WTC11 (cell line): ENCODE measurements at regions not wholly inside any gene's neighbourhood (a gene's known extent, or its start where the extent isn't known, plus 50 kb on each side); places are given as distances from the start of the nearest gene placed in this dataset.

Source experiments
- ATAC-seq: fragments of 200-7000 bp; cut with Tn5 transposase; 2 replicates; pipeline ENCODE4 v1.10.0; 2021; ENCODE audit warnings: mild to moderate bottlenecking, moderate library complexity
- CTCF ChIA-PET: fragments of 300-600 bp; sonication (Branson Sonifier 250); formaldehyde crosslinking; loops from one replicate; lab custom pipeline; 2021; ENCODE audit warnings: antibody characterized with exemption; lab: Charles Lee
- POLR2A ChIA-PET: fragments of 350-600 bp; sonication (Branson Sonifier 250); formaldehyde crosslinking; loops from one replicate; lab custom pipeline; 2021; ENCODE audit warnings: antibody characterized with exemption; lab: Charles Lee
- DNase-seq: peaks from one replicate; pipeline ENCODE4 v3.0.0; 2021; ENCODE audit warnings: low spot score
- H3K27ac Mint-ChIP-seq: 2 replicates; pipeline ENCODE4 v1.8.0; 2021; ENCODE audit warnings: mixed read lengths
- H3K27me3 Mint-ChIP-seq: 2 replicates; pipeline ENCODE4 v1.8.0; 2021; ENCODE audit warnings: low read depth, mild to moderate bottlenecking, moderate library complexity, mixed read lengths
- H3K36me3 Mint-ChIP-seq: 2 replicates; pipeline ENCODE4 v1.8.0; 2021; ENCODE audit warnings: mixed read lengths
- H3K4me1 Mint-ChIP-seq: 2 replicates; pipeline ENCODE4 v1.8.0; 2022; ENCODE audit warnings: mixed read lengths
- H3K4me3 Mint-ChIP-seq: 2 replicates; pipeline ENCODE4 v1.8.0; 2021; ENCODE audit warnings: mild to moderate bottlenecking, moderate library complexity, mixed read lengths
- H3K9me3 Mint-ChIP-seq: 2 replicates; pipeline ENCODE4 v1.8.0; 2021; ENCODE audit warnings: mixed read lengths
- CTCF ChIP-seq: fragments of 200-600 bp; IDR thresholded peaks from 2 replicates; pipeline ENCODE4 v1.8.0; 2022; ENCODE audit warnings: antibody characterized with exemption
- ELF4 ChIP-seq: sonication (generic); formaldehyde crosslinking; IDR thresholded peaks from 2 replicates; pipeline ENCODE4 v1.8.1; 2022; ENCODE audit warnings: low read depth, mild to moderate bottlenecking, moderate library complexity, missing genetic modification reagents
- EMX1 ChIP-seq: fragments of 250-450 bp; sonication (Bioruptor Pico); IDR thresholded peaks from 2 replicates; pipeline ENCODE4 v1.8.0; 2021; ENCODE audit warnings: mild to moderate bottlenecking
- ETV6 ChIP-seq: sonication (generic); formaldehyde crosslinking; IDR thresholded peaks from 2 replicates; pipeline ENCODE4 v1.8.1; 2022; ENCODE audit warnings: mild to moderate bottlenecking, missing genetic modification reagents
- MXD4 ChIP-seq: fragments of 250-450 bp; sonication (Bioruptor Pico); IDR thresholded peaks from 2 replicates; pipeline ENCODE4 v1.8.0; 2021; ENCODE audit warnings: mild to moderate bottlenecking, moderate library complexity, borderline replicate concordance
- MYBL2 ChIP-seq: sonication (generic); formaldehyde crosslinking; IDR thresholded peaks from 2 replicates; pipeline ENCODE4 v1.8.1; 2023; ENCODE audit warnings: mild to moderate bottlenecking, moderate library complexity, missing genetic modification reagents
- NFE2L1 ChIP-seq: sonication (generic); formaldehyde crosslinking; IDR thresholded peaks from 2 replicates; pipeline ENCODE4 v1.8.1; 2023; ENCODE audit warnings: missing genetic modification reagents
- NFYB ChIP-seq: sonication (generic); formaldehyde crosslinking; conservative IDR thresholded peaks from 2 replicates; pipeline ENCODE4 v1.8.0; 2022; ENCODE audit warnings: low read depth, missing genetic modification reagents
- NR2C2 ChIP-seq: sonication (generic); formaldehyde crosslinking; IDR thresholded peaks from 2 replicates; pipeline ENCODE4 v1.8.0; 2022; ENCODE audit warnings: mild to moderate bottlenecking, missing genetic modification reagents
- RELA ChIP-seq: sonication (generic); formaldehyde crosslinking; IDR thresholded peaks from 2 replicates; pipeline ENCODE4 v1.8.1; 2022; ENCODE audit warnings: missing genetic modification reagents, mild to moderate bottlenecking, borderline replicate concordance
- RORB ChIP-seq: fragments of 250-450 bp; sonication (Bioruptor Pico); IDR thresholded peaks from 2 replicates; pipeline ENCODE4 v1.9.0; 2021; ENCODE audit warnings: mild to moderate bottlenecking
- SMAD3 ChIP-seq: sonication (generic); formaldehyde crosslinking; IDR thresholded peaks from 2 replicates; pipeline ENCODE4 v1.8.0; 2022; ENCODE audit warnings: missing genetic modification reagents, mild to moderate bottlenecking, borderline replicate concordance
- TEAD1 ChIP-seq: sonication (generic); formaldehyde crosslinking; IDR thresholded peaks from 2 replicates; pipeline ENCODE4 v1.8.0; 2022; ENCODE audit warnings: mild to moderate bottlenecking, missing genetic modification reagents
- TEAD4 ChIP-seq: sonication (generic); formaldehyde crosslinking; IDR thresholded peaks from 2 replicates; pipeline ENCODE4 v1.8.0; 2022; ENCODE audit warnings: mild to moderate bottlenecking, missing genetic modification reagents
- ZBTB21 ChIP-seq: sonication (generic); formaldehyde crosslinking; IDR thresholded peaks from 2 replicates; pipeline ENCODE4 v1.8.1; 2023; ENCODE audit warnings: mild to moderate bottlenecking, missing genetic modification reagents, borderline replicate concordance
- ZNF138 ChIP-seq: sonication (generic); formaldehyde crosslinking; conservative IDR thresholded peaks from 2 replicates; pipeline ENCODE4 v1.8.1; 2022; ENCODE audit warnings: mild to moderate bottlenecking, moderate library complexity, missing genetic modification reagents
- ZNF396 ChIP-seq: fragments of 250-450 bp; sonication (Bioruptor Pico); IDR thresholded peaks from 2 replicates; pipeline ENCODE4 v1.8.0; 2021; ENCODE audit warnings: mild to moderate bottlenecking, moderate library complexity, borderline replicate concordance
- ZNF416 ChIP-seq: fragments of 250-450 bp; sonication (Bioruptor Pico); IDR thresholded peaks from 2 replicates; pipeline ENCODE4 v1.9.0; 2021; ENCODE audit warnings: mild to moderate bottlenecking, inconsistent platforms
- ZNF671 ChIP-seq: fragments of 250-450 bp; sonication (Bioruptor Pico); IDR thresholded peaks from 2 replicates; pipeline ENCODE4 v1.8.0; 2021; ENCODE audit warnings: mild to moderate bottlenecking
- TF ChIP-seq, protein P1 (sequence below): fragments of 250-450 bp; sonication (Bioruptor Pico); conservative IDR thresholded peaks from 2 replicates; pipeline ENCODE4 v1.9.0; 2021; ENCODE audit warnings: mild to moderate bottlenecking
- TF ChIP-seq, protein P2 (sequence below): sonication (generic); formaldehyde crosslinking; IDR thresholded peaks from 2 replicates; pipeline ENCODE4 v1.8.0; 2023; ENCODE audit warnings: mild to moderate bottlenecking, missing genetic modification reagents
- TF ChIP-seq, protein P3 (sequence below): sonication (generic); formaldehyde crosslinking; IDR thresholded peaks from 2 replicates; pipeline ENCODE4 v1.8.1; 2022; ENCODE audit warnings: mild to moderate bottlenecking, moderate library complexity, missing genetic modification reagents
- TF ChIP-seq, protein P4 (sequence below): sonication (generic); formaldehyde crosslinking; IDR thresholded peaks from 2 replicates; pipeline ENCODE4 v1.8.1; 2023; ENCODE audit warnings: mild to moderate bottlenecking, missing genetic modification reagents, moderate library complexity
- TF ChIP-seq, protein P5 (sequence below): fragments of 250-450 bp; sonication (Bioruptor Pico); IDR thresholded peaks from 2 replicates; pipeline ENCODE4 v1.9.0; 2021; ENCODE audit warnings: moderate library complexity, mild to moderate bottlenecking, inconsistent platforms, borderline replicate concordance

- H3K27ac Mint-ChIP-seq = no peak overlapping the region
- TF ChIP-seq ETV6 (CRISPR knock-in tag) (no peak), ZNF396 (CRISPR knock-in tag) (no peak), CTCF (no peak), ZNF138 (CRISPR knock-in tag) (no peak), RELA (CRISPR knock-in tag) (no peak), ZBTB21 (CRISPR knock-in tag) (no peak), TEAD4 (no peak), MXD4 (CRISPR knock-in tag) (no peak), ZNF671 (no peak), NFE2L1 (CRISPR knock-in tag) (no peak)
- TF ChIP-seq, protein P1, sequence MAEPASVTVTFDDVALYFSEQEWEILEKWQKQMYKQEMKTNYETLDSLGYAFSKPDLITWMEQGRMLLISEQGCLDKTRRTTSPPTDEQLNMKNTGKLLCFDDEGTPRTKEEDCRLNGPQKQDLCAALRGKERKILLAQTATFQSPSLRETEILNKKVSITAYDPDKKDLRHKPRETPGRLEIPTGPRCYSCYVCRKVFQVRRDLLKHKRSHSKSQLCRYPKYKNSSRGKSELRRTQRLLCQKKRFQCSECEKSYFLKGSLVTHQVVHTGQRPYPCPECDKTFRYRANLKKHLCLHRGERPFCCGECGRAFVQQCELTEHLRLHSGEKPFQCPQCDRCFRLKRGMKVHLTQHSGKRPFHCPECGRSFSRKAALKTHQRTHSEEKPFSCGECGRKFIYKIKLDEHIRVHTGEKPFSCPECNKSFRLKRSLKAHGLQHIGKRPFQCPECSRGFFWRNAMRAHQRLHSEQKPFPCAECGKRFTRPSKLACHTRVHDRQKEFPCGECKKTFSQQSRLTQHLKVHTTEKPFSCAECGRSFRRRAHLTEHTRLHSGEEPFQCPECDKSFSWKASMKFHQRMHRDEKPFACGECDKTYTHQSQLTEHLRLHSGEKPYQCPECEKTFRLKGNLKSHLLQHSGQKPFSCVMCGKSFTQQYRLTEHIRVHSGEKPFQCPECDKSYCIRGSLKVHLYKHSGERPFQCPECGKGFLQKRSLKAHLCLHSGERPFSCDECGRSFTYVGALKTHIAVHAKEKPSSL (CRISPR knock-in tag) = no peak
- DNase-seq (no peak), ATAC-seq (no peak)
- H3K4me1 Mint-ChIP-seq = no peaks in the 10 kb centered on the region
- no peaks in the 10 kb centered on the region for H3K36me3 Mint-ChIP-seq
- no peak overlapping the region for H3K4me3 Mint-ChIP-seq
- ChIA-PET POLR2A (no interaction called here), CTCF (no interaction called here)
- no peaks in the 10 kb centered on the region for H3K27me3 Mint-ChIP-seq
- H3K9me3 Mint-ChIP-seq = peaks cover 3% of the 10 kb centered on the region; the same call in 1 of the 2 replicates
Measured at GRCh38 chr10:129110780-129111179, 356.3 kb upstream of the MGMT start.

DNA sequence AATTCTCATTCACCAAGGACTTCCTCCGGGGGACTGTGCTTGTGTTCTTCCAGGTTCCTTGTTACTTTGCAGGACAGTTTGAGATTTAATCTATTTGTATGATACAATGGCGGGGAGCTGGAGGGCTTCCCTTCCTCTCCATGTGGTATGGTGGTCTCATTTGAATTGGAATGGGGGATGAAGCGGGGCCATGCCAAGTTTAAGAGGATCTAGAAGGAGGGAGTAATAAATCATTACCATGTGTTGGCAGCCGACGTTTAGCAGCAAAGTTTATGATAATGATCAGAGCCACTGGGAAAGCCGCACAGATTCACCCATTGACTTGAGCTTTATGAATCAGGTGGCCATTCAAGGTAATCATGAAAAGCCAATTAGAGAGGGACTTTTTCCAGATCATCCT lies 355.1 kb upstream of the MGMT start:
- TF ChIP-seq ZNF416 (CRISPR knock-in tag) (no peak), NR2C2 (CRISPR knock-in tag) (no peak), MYBL2 (CRISPR knock-in tag) (no peak), RORB (CRISPR knock-in tag) (no peak), EMX1 (CRISPR knock-in tag) (no peak), SMAD3 (CRISPR knock-in tag) (no peak), TEAD1 (no peak), NFYB (no peak), ETV6 (CRISPR knock-in tag) (no peak), ELF4 (CRISPR knock-in tag) (no peak)
- TF ChIP-seq, protein P2, sequence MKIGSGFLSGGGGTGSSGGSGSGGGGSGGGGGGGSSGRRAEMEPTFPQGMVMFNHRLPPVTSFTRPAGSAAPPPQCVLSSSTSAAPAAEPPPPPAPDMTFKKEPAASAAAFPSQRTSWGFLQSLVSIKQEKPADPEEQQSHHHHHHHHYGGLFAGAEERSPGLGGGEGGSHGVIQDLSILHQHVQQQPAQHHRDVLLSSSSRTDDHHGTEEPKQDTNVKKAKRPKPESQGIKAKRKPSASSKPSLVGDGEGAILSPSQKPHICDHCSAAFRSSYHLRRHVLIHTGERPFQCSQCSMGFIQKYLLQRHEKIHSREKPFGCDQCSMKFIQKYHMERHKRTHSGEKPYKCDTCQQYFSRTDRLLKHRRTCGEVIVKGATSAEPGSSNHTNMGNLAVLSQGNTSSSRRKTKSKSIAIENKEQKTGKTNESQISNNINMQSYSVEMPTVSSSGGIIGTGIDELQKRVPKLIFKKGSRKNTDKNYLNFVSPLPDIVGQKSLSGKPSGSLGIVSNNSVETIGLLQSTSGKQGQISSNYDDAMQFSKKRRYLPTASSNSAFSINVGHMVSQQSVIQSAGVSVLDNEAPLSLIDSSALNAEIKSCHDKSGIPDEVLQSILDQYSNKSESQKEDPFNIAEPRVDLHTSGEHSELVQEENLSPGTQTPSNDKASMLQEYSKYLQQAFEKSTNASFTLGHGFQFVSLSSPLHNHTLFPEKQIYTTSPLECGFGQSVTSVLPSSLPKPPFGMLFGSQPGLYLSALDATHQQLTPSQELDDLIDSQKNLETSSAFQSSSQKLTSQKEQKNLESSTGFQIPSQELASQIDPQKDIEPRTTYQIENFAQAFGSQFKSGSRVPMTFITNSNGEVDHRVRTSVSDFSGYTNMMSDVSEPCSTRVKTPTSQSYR (CRISPR knock-in tag) = no peak
- TF ChIP-seq, protein P3, sequence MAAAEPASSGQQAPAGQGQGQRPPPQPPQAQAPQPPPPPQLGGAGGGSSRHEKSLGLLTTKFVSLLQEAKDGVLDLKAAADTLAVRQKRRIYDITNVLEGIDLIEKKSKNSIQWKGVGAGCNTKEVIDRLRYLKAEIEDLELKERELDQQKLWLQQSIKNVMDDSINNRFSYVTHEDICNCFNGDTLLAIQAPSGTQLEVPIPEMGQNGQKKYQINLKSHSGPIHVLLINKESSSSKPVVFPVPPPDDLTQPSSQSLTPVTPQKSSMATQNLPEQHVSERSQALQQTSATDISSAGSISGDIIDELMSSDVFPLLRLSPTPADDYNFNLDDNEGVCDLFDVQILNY (CRISPR knock-in tag) = no peak
- TF ChIP-seq, protein P4, sequence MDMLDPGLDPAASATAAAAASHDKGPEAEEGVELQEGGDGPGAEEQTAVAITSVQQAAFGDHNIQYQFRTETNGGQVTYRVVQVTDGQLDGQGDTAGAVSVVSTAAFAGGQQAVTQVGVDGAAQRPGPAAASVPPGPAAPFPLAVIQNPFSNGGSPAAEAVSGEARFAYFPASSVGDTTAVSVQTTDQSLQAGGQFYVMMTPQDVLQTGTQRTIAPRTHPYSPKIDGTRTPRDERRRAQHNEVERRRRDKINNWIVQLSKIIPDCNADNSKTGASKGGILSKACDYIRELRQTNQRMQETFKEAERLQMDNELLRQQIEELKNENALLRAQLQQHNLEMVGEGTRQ (CRISPR knock-in tag) = no peak
- TF ChIP-seq, protein P5, sequence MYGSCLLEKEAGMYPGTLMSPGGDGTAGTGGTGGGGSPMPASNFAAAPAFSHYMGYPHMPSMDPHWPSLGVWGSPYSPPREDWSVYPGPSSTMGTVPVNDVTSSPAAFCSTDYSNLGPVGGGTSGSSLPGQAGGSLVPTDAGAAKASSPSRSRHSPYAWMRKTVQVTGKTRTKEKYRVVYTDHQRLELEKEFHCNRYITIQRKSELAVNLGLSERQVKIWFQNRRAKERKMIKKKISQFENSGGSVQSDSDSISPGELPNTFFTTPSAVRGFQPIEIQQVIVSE = no peak
- H3K27me3 Mint-ChIP-seq = no peaks in the 10 kb centered on the region
- H3K4me3 Mint-ChIP-seq = no peak overlapping the region
- ChIA-PET CTCF (no interaction called here), POLR2A (no interaction called here)
- no peak overlapping the region for H3K27ac Mint-ChIP-seq
- DNase-seq (no peak), ATAC-seq (no peak)
- H3K36me3 Mint-ChIP-seq = no peaks in the 10 kb centered on the region
- no peaks in the 10 kb centered on the region for H3K4me1 Mint-ChIP-seq
- peaks cover 3% of the 10 kb centered on the region; the same call in 1 of the 2 replicates for H3K9me3 Mint-ChIP-seq
